Sigmoid colon (tissue), 4 donors: ENCODE measurements at regions not wholly inside any gene's neighbourhood (a gene's known extent, or its start where the extent isn't known, plus 50 kb on each side); places are given as distances from the start of the nearest gene placed in this dataset.
"Not testable (repeated sequence)": the region's sequence is repeated elsewhere in the genome, so short reads cannot be mapped to it uniquely, and the experiment has no call there.

Experiments
- CTCF ChIP-seq, 4 experiments: fragments of 450-650 bp in 3 of 4; fragments of 200-600 bp in 1 of 4; IDR thresholded peaks; one replicate each; pipeline ENCODE4 v1.5.1; 2016 to 2019; ENCODE audit warnings: antibody characterized with exemption in 4 of 4, mild to moderate bottlenecking in 3 of 4, moderate library complexity in 2 of 4
- EP300 ChIP-seq, 4 donors: sonication (generic); formaldehyde crosslinking; IDR thresholded peaks; one replicate each; pipeline ENCODE4 v1.6.1; 2017; ENCODE audit warnings: antibody characterized with exemption in 4 of 4
- POLR2A ChIP-seq, 2 donors: fragments of 450-650 bp; IDR thresholded peaks; one replicate each; pipeline ENCODE4 v1.6.1; 2016; ENCODE audit warnings: antibody characterized with exemption in 2 of 2, mild to moderate bottlenecking in 2 of 2, moderate library complexity in 2 of 2

DNA sequence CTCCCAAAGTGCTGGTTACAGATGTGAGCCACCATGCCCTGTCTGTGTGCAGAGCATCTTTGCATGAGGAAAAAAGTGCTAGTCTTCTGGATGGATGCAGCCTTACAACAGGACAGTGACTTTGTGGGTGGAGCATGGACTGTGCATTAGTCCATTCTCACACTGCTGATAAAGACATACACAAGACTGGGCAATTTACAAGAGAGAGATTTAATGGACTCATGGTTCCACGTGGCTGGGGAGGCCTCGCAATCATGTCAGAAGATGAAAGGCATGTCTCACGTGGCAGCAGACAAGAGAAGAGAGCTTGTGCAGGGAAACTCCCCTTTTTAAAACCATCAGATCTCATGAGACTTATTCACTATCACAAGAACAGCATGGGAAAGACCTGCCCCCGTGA lies 133.1 kb downstream of the EPC1 start:
- TF ChIP-seq CTCF, POLR2A, EP300 (IDR thresholded peaks at IDR 0.05): not testable (repeated sequence)
